ENCODE measurements at regions not wholly inside any gene's neighbourhood (a gene's known extent, or its start where the extent isn't known, plus 50 kb on each side); places are given as distances from the start of the nearest gene placed in this dataset.

GRCh38 chr17:70988622-70989021 lies 819.3 kb downstream of the KCNJ2 start:
- Histone ChIP-seq H3K9me3 (ENCODE audit: low read depth, low read length, poor library complexity, severe bottlenecking) (peaks cover 23% of the 10 kb centered on the region), H3K27ac (ENCODE audit: low read depth, low read length, poor library complexity, severe bottlenecking) (no peak overlapping the region), H3K36me3 (ENCODE audit: insufficient read depth, low read length, poor library complexity, severe bottlenecking) (no peaks in the 10 kb centered on the region), H3K4me3 (ENCODE audit: low read depth, low read length, poor library complexity, severe bottlenecking) (no peak overlapping the region), H3K27me3 (replicated peaks; ENCODE audit: insufficient read depth, low read depth, low read length, poor library complexity) (no peaks in the 10 kb centered on the region), H3K4me1 (ENCODE audit: insufficient read depth, low read length, poor library complexity, severe bottlenecking) (no peaks in the 10 kb centered on the region)
- intact Hi-C loops (cut with micrococcal nuclease; ENCODE audit: unreplicated experiment), result no loop called here
- BruUV-seq (replicated peaks), result no TSS peak
- ChIA-PET POLR2A (ENCODE audit: low non-redundant PET) (no interaction called here), CTCF (no interaction called here)
- no peak for TF ChIP-seq EZH2 (IDR thresholded peaks at IDR 0.05; ENCODE audit: borderline replicate concordance, low read depth, low read length, poor library complexity, severe bottlenecking)
- TF ChIP-seq, protein P1, sequence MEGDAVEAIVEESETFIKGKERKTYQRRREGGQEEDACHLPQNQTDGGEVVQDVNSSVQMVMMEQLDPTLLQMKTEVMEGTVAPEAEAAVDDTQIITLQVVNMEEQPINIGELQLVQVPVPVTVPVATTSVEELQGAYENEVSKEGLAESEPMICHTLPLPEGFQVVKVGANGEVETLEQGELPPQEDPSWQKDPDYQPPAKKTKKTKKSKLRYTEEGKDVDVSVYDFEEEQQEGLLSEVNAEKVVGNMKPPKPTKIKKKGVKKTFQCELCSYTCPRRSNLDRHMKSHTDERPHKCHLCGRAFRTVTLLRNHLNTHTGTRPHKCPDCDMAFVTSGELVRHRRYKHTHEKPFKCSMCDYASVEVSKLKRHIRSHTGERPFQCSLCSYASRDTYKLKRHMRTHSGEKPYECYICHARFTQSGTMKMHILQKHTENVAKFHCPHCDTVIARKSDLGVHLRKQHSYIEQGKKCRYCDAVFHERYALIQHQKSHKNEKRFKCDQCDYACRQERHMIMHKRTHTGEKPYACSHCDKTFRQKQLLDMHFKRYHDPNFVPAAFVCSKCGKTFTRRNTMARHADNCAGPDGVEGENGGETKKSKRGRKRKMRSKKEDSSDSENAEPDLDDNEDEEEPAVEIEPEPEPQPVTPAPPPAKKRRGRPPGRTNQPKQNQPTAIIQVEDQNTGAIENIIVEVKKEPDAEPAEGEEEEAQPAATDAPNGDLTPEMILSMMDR (conservative IDR thresholded peaks at IDR 0.05; ENCODE audit: low read depth, low read length), result no peak
- no peak for DNase-seq (ENCODE audit: low spot score)

GRCh38 chr17:70989280-70989679 lies 819.9 kb downstream of the KCNJ2 start:
- DNase-seq (ENCODE audit: low spot score), result no peak
- Histone ChIP-seq H3K4me1 (ENCODE audit: insufficient read depth, low read length, poor library complexity, severe bottlenecking) (no peaks in the 10 kb centered on the region), H3K4me3 (ENCODE audit: low read depth, low read length, poor library complexity, severe bottlenecking) (no peak overlapping the region), H3K27ac (ENCODE audit: low read depth, low read length, poor library complexity, severe bottlenecking) (no peak overlapping the region), H3K9me3 (ENCODE audit: low read depth, low read length, poor library complexity, severe bottlenecking) (peaks cover 26% of the 10 kb centered on the region), H3K36me3 (ENCODE audit: insufficient read depth, low read length, poor library complexity, severe bottlenecking) (no peaks in the 10 kb centered on the region), H3K27me3 (replicated peaks; ENCODE audit: insufficient read depth, low read depth, low read length, poor library complexity) (no peaks in the 10 kb centered on the region)
- POLR2A ChIA-PET (ENCODE audit: low non-redundant PET), result no interaction called here
- intact Hi-C loops (cut with micrococcal nuclease; ENCODE audit: unreplicated experiment), result no loop called here
- TF ChIP-seq, protein P1 (conservative IDR thresholded peaks at IDR 0.05; ENCODE audit: low read depth, low read length), result no peak
- TF ChIP-seq EZH2 (IDR thresholded peaks at IDR 0.05; ENCODE audit: borderline replicate concordance, low read depth, low read length, poor library complexity, severe bottlenecking), result no peak
- no TSS peak for BruUV-seq (replicated peaks)
- CTCF ChIA-PET, result no interaction called here

DNA sequence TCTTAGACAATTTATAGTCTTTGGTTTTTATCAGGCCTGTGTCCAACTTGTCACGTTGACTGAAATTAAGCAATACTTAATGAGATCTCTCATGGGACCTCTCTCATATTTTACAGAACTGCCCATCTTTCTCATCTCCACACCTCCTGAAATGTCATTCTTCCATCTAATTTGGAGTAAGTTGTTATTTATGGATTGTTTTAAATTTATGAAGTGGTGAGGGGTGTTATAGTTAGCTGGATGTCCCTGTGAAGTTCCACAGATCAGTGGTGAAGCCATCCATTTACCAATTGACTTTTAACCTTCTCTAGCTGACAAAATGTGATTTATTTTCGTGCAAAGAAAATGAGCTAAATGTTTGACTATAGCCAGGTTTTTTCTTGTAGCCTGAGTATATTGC lies 824.9 kb downstream of the KCNJ2 start:
- no peak for TF ChIP-seq EZH2 (IDR thresholded peaks at IDR 0.05; ENCODE audit: borderline replicate concordance, low read depth, low read length, poor library complexity, severe bottlenecking)
- TF ChIP-seq, protein P1 (conservative IDR thresholded peaks at IDR 0.05; ENCODE audit: low read depth, low read length), result no peak
- DNase-seq (ENCODE audit: low spot score), result no peak
- Histone ChIP-seq H3K36me3 (ENCODE audit: insufficient read depth, low read length, poor library complexity, severe bottlenecking) (no peaks in the 10 kb centered on the region), H3K27ac (ENCODE audit: low read depth, low read length, poor library complexity, severe bottlenecking) (no peak overlapping the region), H3K4me3 (ENCODE audit: low read depth, low read length, poor library complexity, severe bottlenecking) (no peak overlapping the region), H3K27me3 (replicated peaks; ENCODE audit: insufficient read depth, low read depth, low read length, poor library complexity) (no peaks in the 10 kb centered on the region), H3K9me3 (ENCODE audit: low read depth, low read length, poor library complexity, severe bottlenecking) (peaks cover 16% of the 10 kb centered on the region), H3K4me1 (ENCODE audit: insufficient read depth, low read length, poor library complexity, severe bottlenecking) (no peaks in the 10 kb centered on the region)
- CTCF ChIA-PET, result no interaction called here
- BruUV-seq (replicated peaks), result no TSS peak
- POLR2A ChIA-PET (ENCODE audit: low non-redundant PET), result no interaction called here
- intact Hi-C loops (cut with micrococcal nuclease; ENCODE audit: unreplicated experiment), result no loop called here
